ENCODE measurements at regions not wholly inside any gene's neighbourhood (a gene's known extent, or its start where the extent isn't known, plus 50 kb on each side); places are given as distances from the start of the nearest gene placed in this dataset.
"Not testable (repeated sequence)": the region's sequence is repeated elsewhere in the genome, so short reads cannot be mapped to it uniquely, and the experiment has no call there.

GRCh38 chr4:123599061-123599919 lies 202.7 kb downstream of the SPRY1 start:
- H3K9me3 ChIP-seq (ENCODE audit: low read length), result no peaks in the 10 kb centered on the region
- no peak overlapping the region for H3K4me3 ChIP-seq (ENCODE audit: low read depth in 1 of 2, low read length in 2 of 2)
- no peak overlapping the region for H3K9ac ChIP-seq (ENCODE audit: low read length)
- H3K27me3 ChIP-seq (ENCODE audit: control insufficient read depth in 1 of 2, insufficient read depth in 2 of 2, low read length in 2 of 2), result no peaks in the 10 kb centered on the region
- no peak overlapping the region for H3K27ac ChIP-seq (ENCODE audit: low read depth, low read length)
- H3K36me3 ChIP-seq (ENCODE audit: insufficient read depth, low read length), result no peaks in the 10 kb centered on the region
- H3K4me1 ChIP-seq (ENCODE audit: insufficient read depth, low read length), result peaks cover 9% of the 10 kb centered on the region

GRCh38 chr4:123599920-123600810 lies 203.6 kb downstream of the SPRY1 start:
- Histone ChIP-seq H3K9ac (ENCODE audit: low read length) (no peak overlapping the region), H3K27ac (ENCODE audit: low read depth, low read length) (no peak overlapping the region)

GRCh38 chr4:123600987-123601904 lies 204.7 kb downstream of the SPRY1 start:
- peaks cover 9% of the 10 kb centered on the region for H3K4me1 ChIP-seq (ENCODE audit: insufficient read depth, low read length)
- no peak overlapping the region for H3K9ac ChIP-seq (ENCODE audit: low read length)
- no peaks in the 10 kb centered on the region for H3K36me3 ChIP-seq (ENCODE audit: insufficient read depth, low read length)
- H3K4me3 ChIP-seq (ENCODE audit: low read depth in 1 of 2, low read length in 2 of 2), result no peak overlapping the region
- no peaks in the 10 kb centered on the region for H3K9me3 ChIP-seq (ENCODE audit: low read length)
- no peak overlapping the region for H3K27ac ChIP-seq (ENCODE audit: low read depth, low read length)
- H3K27me3 ChIP-seq (ENCODE audit: control insufficient read depth in 1 of 2, insufficient read depth in 2 of 2, low read length in 2 of 2), result no peaks in the 10 kb centered on the region

More at GRCh38 chr4:123599920-123600810, 203.6 kb downstream of the SPRY1 start:
- Histone ChIP-seq H3K4me3 (ENCODE audit: low read depth in 1 of 2, low read length in 2 of 2) (no peak overlapping the region), H3K4me1 (ENCODE audit: insufficient read depth, low read length) (peaks cover 9% of the 10 kb centered on the region), H3K36me3 (ENCODE audit: insufficient read depth, low read length) (no peaks in the 10 kb centered on the region), H3K9me3 (ENCODE audit: low read length) (no peaks in the 10 kb centered on the region), H3K27me3 (ENCODE audit: control insufficient read depth in 1 of 2, insufficient read depth in 2 of 2, low read length in 2 of 2) (no peaks in the 10 kb centered on the region)

GRCh38 chr4:123602007-123602406 lies 205.4 kb downstream of the SPRY1 start:
- H3K4me1 ChIP-seq (ENCODE audit: insufficient read depth, low read length), result peaks cover 9% of the 10 kb centered on the region
- no peak overlapping the region for H3K27ac ChIP-seq (ENCODE audit: low read depth, low read length)
- H3K27me3 ChIP-seq (ENCODE audit: control insufficient read depth in 1 of 2, insufficient read depth in 2 of 2, low read length in 2 of 2), result no peaks in the 10 kb centered on the region
- no peaks in the 10 kb centered on the region for H3K36me3 ChIP-seq (ENCODE audit: insufficient read depth, low read length)
- no peak overlapping the region for H3K9ac ChIP-seq (ENCODE audit: low read length)
- no peaks in the 10 kb centered on the region for H3K9me3 ChIP-seq (ENCODE audit: low read length)
- H3K4me3 ChIP-seq (ENCODE audit: low read depth in 1 of 2, low read length in 2 of 2), result no peak overlapping the region

DNA sequence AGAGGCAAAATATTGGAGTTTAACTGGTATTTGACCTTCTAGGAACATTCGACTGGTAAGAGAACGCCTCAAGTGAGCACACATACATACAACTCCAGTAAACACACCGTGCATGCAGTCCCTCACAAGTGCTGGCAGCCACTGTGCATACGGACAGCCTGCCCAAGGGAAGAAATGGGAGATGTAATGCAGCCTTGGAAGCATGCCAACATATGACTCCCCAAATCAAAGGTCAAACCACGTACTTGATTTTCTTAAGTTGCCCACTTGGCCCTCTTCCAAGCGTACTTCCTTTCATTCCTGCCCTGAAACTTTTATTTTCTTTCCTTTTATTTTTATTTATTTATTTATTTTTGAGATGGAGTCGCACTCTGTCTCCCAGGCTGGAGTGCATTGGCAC lies 206.6 kb downstream of the SPRY1 start:
- H3K9me3 ChIP-seq (ENCODE audit: low read length), result no peaks in the 10 kb centered on the region
- peaks cover 9% of the 10 kb centered on the region for H3K4me1 ChIP-seq (ENCODE audit: insufficient read depth, low read length)
- H3K4me3 ChIP-seq (ENCODE audit: low read depth in 1 of 2, low read length in 2 of 2), result no peak overlapping the region
- no peak overlapping the region for H3K27ac ChIP-seq (ENCODE audit: low read depth, low read length)
- H3K27me3 ChIP-seq (ENCODE audit: control insufficient read depth in 1 of 2, insufficient read depth in 2 of 2, low read length in 2 of 2), result no peaks in the 10 kb centered on the region
- H3K36me3 ChIP-seq (ENCODE audit: insufficient read depth, low read length), result no peaks in the 10 kb centered on the region
- no peak overlapping the region for H3K9ac ChIP-seq (ENCODE audit: low read length)

DNA sequence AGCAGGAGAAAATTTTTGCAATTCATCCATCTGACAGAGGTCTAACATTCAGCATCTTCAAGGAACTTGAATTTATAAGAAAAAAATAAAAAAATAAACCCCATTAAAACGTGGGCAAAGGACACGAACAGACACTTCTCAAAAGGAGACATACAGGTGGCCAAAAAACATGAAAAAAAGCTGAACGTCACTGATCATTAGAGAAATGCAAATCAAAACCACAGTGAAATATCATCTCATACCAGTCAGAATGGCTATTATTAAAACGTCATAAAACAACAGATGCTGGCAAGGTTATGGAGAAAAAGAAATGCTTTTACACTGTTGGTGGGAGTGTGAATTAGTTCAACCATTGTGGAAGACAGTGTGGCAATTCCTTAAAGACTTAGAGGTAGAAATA lies 209.2 kb downstream of the SPRY1 start:
- H3K27ac ChIP-seq (ENCODE audit: low read depth, low read length); H3K4me1 ChIP-seq (ENCODE audit: insufficient read depth, low read length); H3K9me3 ChIP-seq (ENCODE audit: low read length); H3K4me3 ChIP-seq (ENCODE audit: low read depth in 1 of 2, low read length in 2 of 2); H3K27me3 ChIP-seq (ENCODE audit: control insufficient read depth in 1 of 2, insufficient read depth in 2 of 2, low read length in 2 of 2); H3K36me3 ChIP-seq (ENCODE audit: insufficient read depth, low read length); H3K9ac ChIP-seq (ENCODE audit: low read length): not testable (repeated sequence)

- H3K27ac ChIP-seq (ENCODE audit: low read depth, low read length), result no peak overlapping the region
- no peak overlapping the region for H3K9ac ChIP-seq (ENCODE audit: low read length)
- H3K36me3 ChIP-seq (ENCODE audit: insufficient read depth, low read length), result no peaks in the 10 kb centered on the region
- no peaks in the 10 kb centered on the region for H3K4me1 ChIP-seq (ENCODE audit: insufficient read depth, low read length)
- no peaks in the 10 kb centered on the region for H3K9me3 ChIP-seq (ENCODE audit: low read length)
- H3K4me3 ChIP-seq (ENCODE audit: low read depth in 1 of 2, low read length in 2 of 2), result no peak overlapping the region
- no peaks in the 10 kb centered on the region for H3K27me3 ChIP-seq (ENCODE audit: control insufficient read depth in 1 of 2, insufficient read depth in 2 of 2, low read length in 2 of 2)
Measured at GRCh38 chr4:123606336-123606735, 209.7 kb downstream of the SPRY1 start.

GRCh38 chr4:123606946-123607542 lies 210.4 kb downstream of the SPRY1 start:
- Histone ChIP-seq H3K27ac (ENCODE audit: low read depth, low read length) (no peak overlapping the region), H3K9me3 (ENCODE audit: low read length) (no peaks in the 10 kb centered on the region)

DNA sequence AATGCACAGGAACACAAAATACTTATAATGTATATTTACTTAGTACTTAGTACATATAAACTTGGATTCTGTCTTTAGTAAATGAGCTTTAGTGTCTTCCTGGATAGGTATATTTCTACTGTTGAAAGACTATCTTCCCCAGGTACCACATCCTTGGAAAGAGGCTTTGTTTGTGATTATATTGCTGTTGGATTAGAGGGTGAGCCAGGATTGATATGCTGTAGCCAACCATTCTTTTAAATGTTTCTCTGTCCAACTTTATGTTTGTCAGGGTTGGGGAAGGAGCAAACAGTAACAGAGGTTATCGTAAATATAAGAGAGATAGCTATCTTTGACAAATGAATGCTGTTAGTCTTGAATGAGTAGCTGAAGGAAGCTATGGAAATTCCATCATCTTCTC lies 213.2 kb downstream of the SPRY1 start:
- Histone ChIP-seq H3K9ac (ENCODE audit: low read length) (no peak overlapping the region), H3K36me3 (ENCODE audit: insufficient read depth, low read length) (no peaks in the 10 kb centered on the region), H3K4me3 (ENCODE audit: low read depth in 1 of 2, low read length in 2 of 2) (no peak overlapping the region), H3K27me3 (ENCODE audit: control insufficient read depth in 1 of 2, insufficient read depth in 2 of 2, low read length in 2 of 2) (no peaks in the 10 kb centered on the region), H3K9me3 (ENCODE audit: low read length) (no peaks in the 10 kb centered on the region), H3K4me1 (ENCODE audit: insufficient read depth, low read length) (peaks cover 10% of the 10 kb centered on the region), H3K27ac (ENCODE audit: low read depth, low read length) (no peak overlapping the region)

More at GRCh38 chr4:123606946-123607542, 210.4 kb downstream of the SPRY1 start:
- H3K4me3 ChIP-seq (ENCODE audit: low read depth in 1 of 2, low read length in 2 of 2), result no peak overlapping the region
- no peak overlapping the region for H3K9ac ChIP-seq (ENCODE audit: low read length)
- no peaks in the 10 kb centered on the region for H3K36me3 ChIP-seq (ENCODE audit: insufficient read depth, low read length)
- H3K27me3 ChIP-seq (ENCODE audit: control insufficient read depth in 1 of 2, insufficient read depth in 2 of 2, low read length in 2 of 2), result no peaks in the 10 kb centered on the region
- H3K4me1 ChIP-seq (ENCODE audit: insufficient read depth, low read length), result no peaks in the 10 kb centered on the region

DNA sequence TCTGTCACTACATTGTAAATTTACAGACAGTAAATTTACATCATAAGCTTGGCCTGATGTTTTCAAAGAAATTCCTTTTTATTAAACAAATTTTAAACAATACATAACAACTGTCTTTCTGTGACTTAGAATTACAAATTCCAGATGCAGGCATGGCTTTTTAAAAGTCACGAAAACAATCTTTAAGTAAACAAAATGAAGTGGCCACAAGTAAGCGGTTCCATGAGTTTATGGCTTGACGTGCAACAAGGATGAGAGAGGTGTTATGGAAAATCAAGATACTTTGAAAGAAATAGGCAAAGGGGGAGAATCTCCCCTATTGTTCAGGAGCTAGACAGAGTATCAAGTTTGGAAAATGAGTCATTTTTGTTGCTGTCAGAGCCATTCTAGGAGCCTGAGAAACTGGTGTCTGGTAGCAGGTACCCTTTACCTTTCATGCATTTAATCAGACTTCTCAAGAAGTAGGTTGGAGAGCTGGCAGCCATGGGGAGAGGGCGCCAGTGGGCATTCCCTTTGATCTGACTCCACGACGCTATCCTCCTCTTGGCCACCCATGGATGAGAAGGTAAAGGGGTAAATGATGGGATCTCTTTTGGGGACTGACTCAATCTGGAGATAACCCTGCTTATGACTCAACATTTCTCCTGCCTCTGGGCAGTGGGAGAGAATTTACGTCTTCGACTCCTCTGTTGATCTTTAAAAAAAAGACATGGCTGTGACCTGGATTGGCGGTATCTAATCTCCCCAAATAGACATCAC lies 217.2 kb downstream of the SPRY1 start:
- peak overlapping the region; percentile 55 for H3K27ac ChIP-seq (ENCODE audit: low read depth, low read length)
- H3K27me3 ChIP-seq (ENCODE audit: control insufficient read depth in 1 of 2, insufficient read depth in 2 of 2, low read length in 2 of 2), result no peaks in the 10 kb centered on the region
- H3K9ac ChIP-seq (ENCODE audit: low read length), result no peak overlapping the region
- H3K4me3 ChIP-seq (ENCODE audit: low read depth in 1 of 2, low read length in 2 of 2), result no peak overlapping the region
- H3K4me1 ChIP-seq (ENCODE audit: insufficient read depth, low read length), result peaks cover 43% of the 10 kb centered on the region
- H3K9me3 ChIP-seq (ENCODE audit: low read length), result no peaks in the 10 kb centered on the region
- H3K36me3 ChIP-seq (ENCODE audit: insufficient read depth, low read length), result no peaks in the 10 kb centered on the region

All from muscle layer of colon (tissue), 2 donors.